ENCODE measurements at regions not wholly inside any gene's neighbourhood (a gene's known extent, or its start where the extent isn't known, plus 50 kb on each side); places are given as distances from the start of the nearest gene placed in this dataset.
"Not testable (repeated sequence)": the region's sequence is repeated elsewhere in the genome, so short reads cannot be mapped to it uniquely, and the experiment has no call there.

DNA sequence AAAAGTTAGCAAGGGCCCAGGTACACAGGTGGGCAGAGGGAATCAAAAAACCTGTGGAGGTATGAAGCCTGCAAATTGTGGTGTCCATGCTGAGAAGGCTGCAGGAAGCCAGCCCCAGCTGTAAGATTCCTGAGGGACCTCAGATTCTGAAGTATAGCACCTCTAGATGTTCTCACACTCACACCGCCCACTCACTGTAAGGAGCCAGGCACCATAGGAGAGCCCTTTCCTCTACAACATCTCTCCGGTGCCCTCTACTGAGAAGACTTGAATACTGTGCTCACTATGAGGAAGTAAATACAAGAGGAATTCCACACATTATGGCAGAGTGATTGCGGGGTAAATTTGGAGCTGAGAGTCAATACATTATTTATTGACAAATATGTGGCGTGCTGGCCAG lies 68.9 kb upstream of the RUBCNL start:
- not testable (repeated sequence) for DNase-seq (ENCODE audit: low spot score)

GRCh38 chr13:46451145-46451544 lies 64.1 kb upstream of the RUBCNL start:
- H3K27me3 Mint-ChIP-seq (ENCODE audit: insufficient read depth); intact Hi-C loops (cut with micrococcal nuclease); H3K4me1 Mint-ChIP-seq (ENCODE audit: low read depth); H3K9me3 Mint-ChIP-seq; H3K4me3 Mint-ChIP-seq; H3K27ac Mint-ChIP-seq; DNase-seq (ENCODE audit: low spot score); H3K36me3 Mint-ChIP-seq (ENCODE audit: low read depth): not testable (repeated sequence)

More for the DNA sequence above, 68.9 kb upstream of the RUBCNL start:
- intact Hi-C loops (cut with micrococcal nuclease); H3K9me3 Mint-ChIP-seq; H3K4me3 Mint-ChIP-seq; H3K27me3 Mint-ChIP-seq (ENCODE audit: insufficient read depth); H3K4me1 Mint-ChIP-seq (ENCODE audit: low read depth); H3K27ac Mint-ChIP-seq; H3K36me3 Mint-ChIP-seq (ENCODE audit: low read depth): not testable (repeated sequence)

DNA sequence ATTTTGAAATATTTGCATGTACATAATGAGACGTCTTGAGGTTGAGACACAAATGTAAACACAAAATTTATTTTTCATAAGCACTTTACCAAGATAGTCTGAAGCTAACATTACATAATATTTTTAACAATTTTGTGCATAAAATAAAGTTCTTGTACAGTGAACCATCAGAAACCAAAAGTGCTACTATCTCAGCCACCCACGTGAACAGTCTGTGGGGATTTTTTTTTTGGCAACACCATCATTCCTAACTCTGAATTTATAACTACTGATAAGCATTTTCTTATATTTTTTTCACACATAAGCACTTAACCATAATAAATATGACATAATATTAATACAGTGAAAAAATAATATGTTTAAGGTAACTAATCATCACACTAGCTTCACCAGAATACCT lies 62.9 kb upstream of the RUBCNL start:
- H3K36me3 Mint-ChIP-seq (ENCODE audit: low read depth); intact Hi-C loops (cut with micrococcal nuclease); H3K27ac Mint-ChIP-seq; H3K9me3 Mint-ChIP-seq; H3K27me3 Mint-ChIP-seq (ENCODE audit: insufficient read depth); H3K4me3 Mint-ChIP-seq; H3K4me1 Mint-ChIP-seq (ENCODE audit: low read depth); DNase-seq (ENCODE audit: low spot score): not testable (repeated sequence)

DNA sequence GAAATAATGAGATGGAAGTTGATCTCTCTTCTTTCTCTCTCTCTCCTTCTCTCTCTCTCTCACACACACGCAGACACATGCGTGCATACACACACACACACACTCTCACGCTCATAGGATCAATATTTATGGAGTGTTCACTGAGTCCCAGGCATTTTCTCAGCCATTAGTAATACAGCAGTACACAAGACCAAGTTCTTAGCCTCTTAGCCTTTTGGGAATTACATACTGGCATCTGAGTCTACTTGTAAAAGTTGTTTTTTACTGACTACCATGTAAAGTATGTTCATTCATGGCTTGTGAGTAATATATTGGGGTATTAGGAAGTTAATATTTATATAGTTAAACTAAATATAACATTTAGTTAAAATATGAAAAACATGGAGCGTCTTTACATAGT lies 61.1 kb upstream of the RUBCNL start:
- H3K9me3 Mint-ChIP-seq; H3K4me1 Mint-ChIP-seq (ENCODE audit: low read depth); H3K27ac Mint-ChIP-seq; H3K36me3 Mint-ChIP-seq (ENCODE audit: low read depth); DNase-seq (ENCODE audit: low spot score); H3K4me3 Mint-ChIP-seq; intact Hi-C loops (cut with micrococcal nuclease): not testable (repeated sequence)
- peaks cover 11% of the 10 kb centered on the region for H3K27me3 Mint-ChIP-seq (ENCODE audit: insufficient read depth)

DNA sequence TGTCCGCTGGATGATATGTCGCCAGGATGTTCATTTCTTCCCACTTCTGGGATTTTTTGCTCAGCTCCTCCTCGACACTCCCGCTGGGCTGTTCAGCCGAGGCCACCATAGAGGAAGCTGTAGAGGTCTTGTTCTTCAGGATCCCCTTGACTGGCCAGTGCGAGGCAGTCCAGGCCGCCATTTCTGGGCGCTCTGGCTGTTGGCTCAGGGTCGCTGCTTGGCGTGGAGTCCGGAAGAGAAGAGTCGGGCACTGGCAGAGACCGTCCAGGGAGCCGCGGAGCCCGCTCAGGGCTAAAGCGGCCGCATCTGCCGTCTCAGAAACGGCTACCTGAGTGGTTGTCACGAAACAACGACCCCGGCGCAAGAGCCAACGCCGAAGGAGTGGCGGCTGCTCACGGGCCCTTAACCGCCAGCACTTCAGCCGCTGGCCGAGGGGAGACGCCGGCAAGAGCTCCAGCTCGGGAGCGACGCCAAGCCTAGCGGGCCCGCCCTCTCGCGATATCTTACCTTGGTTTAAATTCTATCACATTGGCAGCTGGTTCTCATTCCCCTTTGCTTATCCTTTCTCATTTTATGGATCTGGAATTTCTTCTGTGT lies 50.9 kb upstream of the RUBCNL start:
- H3K27me3 Mint-ChIP-seq (ENCODE audit: insufficient read depth); H3K9me3 Mint-ChIP-seq; H3K4me1 Mint-ChIP-seq (ENCODE audit: low read depth); intact Hi-C loops (cut with micrococcal nuclease); DNase-seq (ENCODE audit: low spot score); H3K4me3 Mint-ChIP-seq; H3K36me3 Mint-ChIP-seq (ENCODE audit: low read depth); H3K27ac Mint-ChIP-seq: not testable (repeated sequence)
